WTC11 (cell line): ENCODE measurements at regions not wholly inside any gene's neighbourhood (a gene's known extent, or its start where the extent isn't known, plus 50 kb on each side); places are given as distances from the start of the nearest gene placed in this dataset.

Source experiments
- ATAC-seq: fragments of 200-7000 bp; cut with Tn5 transposase; 2 replicates; pipeline ENCODE4 v1.10.0; 2021; ENCODE audit warnings: mild to moderate bottlenecking, moderate library complexity
- CTCF ChIA-PET: fragments of 300-600 bp; sonication (Branson Sonifier 250); formaldehyde crosslinking; loops from one replicate; lab custom pipeline; 2021; ENCODE audit warnings: antibody characterized with exemption; lab: Charles Lee
- POLR2A ChIA-PET: fragments of 350-600 bp; sonication (Branson Sonifier 250); formaldehyde crosslinking; loops from one replicate; lab custom pipeline; 2021; ENCODE audit warnings: antibody characterized with exemption; lab: Charles Lee
- DNase-seq: peaks from one replicate; pipeline ENCODE4 v3.0.0; 2021; ENCODE audit warnings: low spot score
- H3K27ac Mint-ChIP-seq: 2 replicates; pipeline ENCODE4 v1.8.0; 2021; ENCODE audit warnings: mixed read lengths
- H3K27me3 Mint-ChIP-seq: 2 replicates; pipeline ENCODE4 v1.8.0; 2021; ENCODE audit warnings: low read depth, mild to moderate bottlenecking, moderate library complexity, mixed read lengths
- H3K36me3 Mint-ChIP-seq: 2 replicates; pipeline ENCODE4 v1.8.0; 2021; ENCODE audit warnings: mixed read lengths
- H3K4me1 Mint-ChIP-seq: 2 replicates; pipeline ENCODE4 v1.8.0; 2022; ENCODE audit warnings: mixed read lengths
- H3K4me3 Mint-ChIP-seq: 2 replicates; pipeline ENCODE4 v1.8.0; 2021; ENCODE audit warnings: mild to moderate bottlenecking, moderate library complexity, mixed read lengths
- H3K9me3 Mint-ChIP-seq: 2 replicates; pipeline ENCODE4 v1.8.0; 2021; ENCODE audit warnings: mixed read lengths
- ATF1 ChIP-seq: sonication (generic); formaldehyde crosslinking; IDR thresholded peaks from 2 replicates; pipeline ENCODE4 v1.8.1; 2023; ENCODE audit warnings: mild to moderate bottlenecking, moderate library complexity, missing genetic modification reagents
- CREM ChIP-seq: sonication (generic); formaldehyde crosslinking; IDR thresholded peaks from 2 replicates; pipeline ENCODE4 v1.8.1; 2022; ENCODE audit warnings: mild to moderate bottlenecking, missing genetic modification reagents, moderate library complexity
- EMX1 ChIP-seq: fragments of 250-450 bp; sonication (Bioruptor Pico); IDR thresholded peaks from 2 replicates; pipeline ENCODE4 v1.8.0; 2021; ENCODE audit warnings: mild to moderate bottlenecking
- FOXK1 ChIP-seq: sonication (generic); formaldehyde crosslinking; IDR thresholded peaks from 2 replicates; pipeline ENCODE4 v1.8.0; 2022; ENCODE audit warnings: mild to moderate bottlenecking, moderate library complexity, missing genetic modification reagents
- HMGA2 ChIP-seq: fragments of 250-450 bp; sonication (Bioruptor Pico); IDR thresholded peaks from 2 replicates; pipeline ENCODE4 v1.4.0; 2021; ENCODE audit warnings: mild to moderate bottlenecking, moderate library complexity
- JAZF1 ChIP-seq: fragments of 250-450 bp; sonication (Bioruptor Pico); IDR thresholded peaks from 2 replicates; pipeline ENCODE4 v1.9.0; 2021; ENCODE audit warnings: moderate library complexity, mild to moderate bottlenecking, inconsistent platforms
- JUN ChIP-seq: sonication (generic); formaldehyde crosslinking; IDR thresholded peaks from 2 replicates; pipeline ENCODE4 v1.8.0; 2023; ENCODE audit warnings: mild to moderate bottlenecking, missing genetic modification reagents
- NFATC4 ChIP-seq: fragments of 250-450 bp; sonication (Bioruptor Pico); IDR thresholded peaks from 2 replicates; pipeline ENCODE4 v1.9.0; 2021; ENCODE audit warnings: mild to moderate bottlenecking
- SMAD3 ChIP-seq: sonication (generic); formaldehyde crosslinking; IDR thresholded peaks from 2 replicates; pipeline ENCODE4 v1.8.0; 2022; ENCODE audit warnings: missing genetic modification reagents, mild to moderate bottlenecking, borderline replicate concordance
- ZNF138 ChIP-seq: sonication (generic); formaldehyde crosslinking; conservative IDR thresholded peaks from 2 replicates; pipeline ENCODE4 v1.8.1; 2022; ENCODE audit warnings: mild to moderate bottlenecking, moderate library complexity, missing genetic modification reagents
- ZNF219 ChIP-seq: sonication (generic); formaldehyde crosslinking; IDR thresholded peaks from 2 replicates; pipeline ENCODE4 v1.8.0; 2023; ENCODE audit warnings: missing genetic modification reagents, mild to moderate bottlenecking, borderline replicate concordance
- ZNF232 ChIP-seq: sonication (generic); formaldehyde crosslinking; IDR thresholded peaks from 2 replicates; pipeline ENCODE4 v1.8.0; 2022; ENCODE audit warnings: mild to moderate bottlenecking, missing genetic modification reagents
- TF ChIP-seq, protein P1 (sequence below): sonication (generic); formaldehyde crosslinking; IDR thresholded peaks from 2 replicates; pipeline ENCODE4 v1.8.0; 2022; ENCODE audit warnings: mild to moderate bottlenecking, missing genetic modification reagents
- TF ChIP-seq, protein P2 (sequence below): sonication (generic); formaldehyde crosslinking; IDR thresholded peaks from 2 replicates; pipeline ENCODE4 v1.8.1; 2023; ENCODE audit warnings: mild to moderate bottlenecking, missing genetic modification reagents, moderate library complexity
- TF ChIP-seq, protein P3 (sequence below): sonication (generic); formaldehyde crosslinking; conservative IDR thresholded peaks from 2 replicates; pipeline ENCODE4 v1.8.1; 2023; ENCODE audit warnings: mild to moderate bottlenecking, low read depth, missing genetic modification reagents, moderate library complexity
- TF ChIP-seq, protein P4 (sequence below): sonication (generic); formaldehyde crosslinking; IDR thresholded peaks from 2 replicates; pipeline ENCODE4 v1.8.0; 2023; ENCODE audit warnings: missing genetic modification reagents
- TF ChIP-seq, protein P5 (sequence below): sonication (generic); formaldehyde crosslinking; conservative IDR thresholded peaks from 2 replicates; pipeline ENCODE4 v1.8.1; 2022; ENCODE audit warnings: mild to moderate bottlenecking, missing genetic modification reagents
- TF ChIP-seq, protein P6 (sequence below): sonication (generic); formaldehyde crosslinking; IDR thresholded peaks from 2 replicates; pipeline ENCODE4 v1.8.0; 2023; ENCODE audit warnings: mild to moderate bottlenecking, missing genetic modification reagents
- TF ChIP-seq, protein P7 (sequence below): sonication (generic); formaldehyde crosslinking; IDR thresholded peaks from 2 replicates; pipeline ENCODE4 v1.8.0; 2022; ENCODE audit warnings: mild to moderate bottlenecking, missing genetic modification reagents
- TF ChIP-seq, protein P8 (sequence below): sonication (generic); formaldehyde crosslinking; IDR thresholded peaks from 2 replicates; pipeline ENCODE4 v1.8.0; 2022; ENCODE audit warnings: missing genetic modification reagents
- TF ChIP-seq, protein P9 (sequence below): sonication (generic); formaldehyde crosslinking; IDR thresholded peaks from 2 replicates; pipeline ENCODE4 v1.8.1; 2022; ENCODE audit warnings: mild to moderate bottlenecking, moderate library complexity, missing genetic modification reagents

DNA sequence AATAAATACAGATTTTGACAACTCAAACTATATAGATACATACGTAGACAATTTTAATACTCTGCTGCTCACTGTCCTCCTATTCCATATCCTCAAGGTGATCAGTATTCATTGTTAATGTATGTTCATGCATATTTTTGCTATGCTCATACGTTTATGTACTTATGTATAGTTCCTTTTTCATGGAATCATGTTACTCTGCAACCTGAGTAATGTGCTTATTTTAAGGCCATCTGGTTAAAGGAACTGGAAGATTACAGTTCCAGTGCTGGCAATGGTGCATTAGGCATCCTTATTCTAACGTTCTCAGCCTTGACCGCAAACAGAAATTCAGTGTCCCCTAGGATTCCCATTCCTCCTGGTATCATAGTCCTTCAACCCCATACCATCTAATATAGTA, 385.0 kb upstream of the TNP1 start:
- Mint-ChIP-seq H3K4me1 (no peaks in the 10 kb centered on the region), H3K27me3 (peaks cover 10% of the 10 kb centered on the region), H3K9me3 (no peaks in the 10 kb centered on the region), H3K36me3 (no peaks in the 10 kb centered on the region), H3K4me3 (no peak overlapping the region), H3K27ac (no peak overlapping the region)
- ChIA-PET POLR2A (no interaction called here), CTCF (no interaction called here)
- TF ChIP-seq CREM (no peak), HMGA2 (CRISPR knock-in tag) (no peak), SMAD3 (no peak), EMX1 (CRISPR knock-in tag) (no peak), ZNF219 (no peak), FOXK1 (CRISPR knock-in tag) (no peak), ZNF232 (CRISPR knock-in tag) (no peak)
- TF ChIP-seq, protein P1, sequence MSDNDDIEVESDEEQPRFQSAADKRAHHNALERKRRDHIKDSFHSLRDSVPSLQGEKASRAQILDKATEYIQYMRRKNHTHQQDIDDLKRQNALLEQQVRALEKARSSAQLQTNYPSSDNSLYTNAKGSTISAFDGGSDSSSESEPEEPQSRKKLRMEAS, result no peak
- TF ChIP-seq, protein P2, sequence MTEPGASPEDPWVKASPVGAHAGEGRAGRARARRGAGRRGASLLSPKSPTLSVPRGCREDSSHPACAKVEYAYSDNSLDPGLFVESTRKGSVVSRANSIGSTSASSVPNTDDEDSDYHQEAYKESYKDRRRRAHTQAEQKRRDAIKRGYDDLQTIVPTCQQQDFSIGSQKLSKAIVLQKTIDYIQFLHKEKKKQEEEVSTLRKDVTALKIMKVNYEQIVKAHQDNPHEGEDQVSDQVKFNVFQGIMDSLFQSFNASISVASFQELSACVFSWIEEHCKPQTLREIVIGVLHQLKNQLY (CRISPR knock-in tag), result no peak
- TF ChIP-seq, protein P3, sequence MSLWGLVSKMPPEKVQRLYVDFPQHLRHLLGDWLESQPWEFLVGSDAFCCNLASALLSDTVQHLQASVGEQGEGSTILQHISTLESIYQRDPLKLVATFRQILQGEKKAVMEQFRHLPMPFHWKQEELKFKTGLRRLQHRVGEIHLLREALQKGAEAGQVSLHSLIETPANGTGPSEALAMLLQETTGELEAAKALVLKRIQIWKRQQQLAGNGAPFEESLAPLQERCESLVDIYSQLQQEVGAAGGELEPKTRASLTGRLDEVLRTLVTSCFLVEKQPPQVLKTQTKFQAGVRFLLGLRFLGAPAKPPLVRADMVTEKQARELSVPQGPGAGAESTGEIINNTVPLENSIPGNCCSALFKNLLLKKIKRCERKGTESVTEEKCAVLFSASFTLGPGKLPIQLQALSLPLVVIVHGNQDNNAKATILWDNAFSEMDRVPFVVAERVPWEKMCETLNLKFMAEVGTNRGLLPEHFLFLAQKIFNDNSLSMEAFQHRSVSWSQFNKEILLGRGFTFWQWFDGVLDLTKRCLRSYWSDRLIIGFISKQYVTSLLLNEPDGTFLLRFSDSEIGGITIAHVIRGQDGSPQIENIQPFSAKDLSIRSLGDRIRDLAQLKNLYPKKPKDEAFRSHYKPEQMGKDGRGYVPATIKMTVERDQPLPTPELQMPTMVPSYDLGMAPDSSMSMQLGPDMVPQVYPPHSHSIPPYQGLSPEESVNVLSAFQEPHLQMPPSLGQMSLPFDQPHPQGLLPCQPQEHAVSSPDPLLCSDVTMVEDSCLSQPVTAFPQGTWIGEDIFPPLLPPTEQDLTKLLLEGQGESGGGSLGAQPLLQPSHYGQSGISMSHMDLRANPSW, result no peak
- TF ChIP-seq, protein P4, sequence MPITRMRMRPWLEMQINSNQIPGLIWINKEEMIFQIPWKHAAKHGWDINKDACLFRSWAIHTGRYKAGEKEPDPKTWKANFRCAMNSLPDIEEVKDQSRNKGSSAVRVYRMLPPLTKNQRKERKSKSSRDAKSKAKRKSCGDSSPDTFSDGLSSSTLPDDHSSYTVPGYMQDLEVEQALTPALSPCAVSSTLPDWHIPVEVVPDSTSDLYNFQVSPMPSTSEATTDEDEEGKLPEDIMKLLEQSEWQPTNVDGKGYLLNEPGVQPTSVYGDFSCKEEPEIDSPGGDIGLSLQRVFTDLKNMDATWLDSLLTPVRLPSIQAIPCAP, result no peak
- TF ChIP-seq, protein P5, sequence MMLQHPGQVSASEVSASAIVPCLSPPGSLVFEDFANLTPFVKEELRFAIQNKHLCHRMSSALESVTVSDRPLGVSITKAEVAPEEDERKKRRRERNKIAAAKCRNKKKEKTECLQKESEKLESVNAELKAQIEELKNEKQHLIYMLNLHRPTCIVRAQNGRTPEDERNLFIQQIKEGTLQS (CRISPR knock-in tag), result no peak
- ATAC-seq (no peak), DNase-seq (no peak)

DNA sequence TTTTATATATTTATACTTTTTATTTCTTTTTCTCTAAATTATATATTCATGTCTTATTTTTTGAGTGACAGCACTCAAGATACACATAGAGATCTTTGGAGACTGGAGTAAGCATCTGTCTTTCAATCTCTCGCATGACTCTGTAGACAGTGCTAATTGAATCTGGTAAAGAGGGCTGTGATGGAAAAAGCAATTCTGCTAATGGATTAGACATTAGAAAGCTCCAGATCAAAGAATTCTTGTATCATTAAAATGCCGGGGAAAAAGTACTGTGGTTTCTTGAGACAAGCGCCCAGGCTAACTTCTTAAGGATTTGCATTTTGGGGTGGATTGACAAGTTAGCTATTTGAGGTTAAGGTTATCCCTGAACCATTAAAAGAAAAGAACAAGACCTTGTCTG, 383.1 kb upstream of the TNP1 start:
- no peaks in the 10 kb centered on the region for H3K36me3 Mint-ChIP-seq
- DNase-seq (no peak), ATAC-seq (no peak)
- peaks cover 10% of the 10 kb centered on the region for H3K27me3 Mint-ChIP-seq
- ChIA-PET CTCF (no interaction called here), POLR2A (no interaction called here)
- H3K4me3 Mint-ChIP-seq, result no peak overlapping the region
- no peaks in the 10 kb centered on the region for H3K9me3 Mint-ChIP-seq
- no peak overlapping the region for H3K27ac Mint-ChIP-seq
- no peaks in the 10 kb centered on the region for H3K4me1 Mint-ChIP-seq
- TF ChIP-seq, protein P6, sequence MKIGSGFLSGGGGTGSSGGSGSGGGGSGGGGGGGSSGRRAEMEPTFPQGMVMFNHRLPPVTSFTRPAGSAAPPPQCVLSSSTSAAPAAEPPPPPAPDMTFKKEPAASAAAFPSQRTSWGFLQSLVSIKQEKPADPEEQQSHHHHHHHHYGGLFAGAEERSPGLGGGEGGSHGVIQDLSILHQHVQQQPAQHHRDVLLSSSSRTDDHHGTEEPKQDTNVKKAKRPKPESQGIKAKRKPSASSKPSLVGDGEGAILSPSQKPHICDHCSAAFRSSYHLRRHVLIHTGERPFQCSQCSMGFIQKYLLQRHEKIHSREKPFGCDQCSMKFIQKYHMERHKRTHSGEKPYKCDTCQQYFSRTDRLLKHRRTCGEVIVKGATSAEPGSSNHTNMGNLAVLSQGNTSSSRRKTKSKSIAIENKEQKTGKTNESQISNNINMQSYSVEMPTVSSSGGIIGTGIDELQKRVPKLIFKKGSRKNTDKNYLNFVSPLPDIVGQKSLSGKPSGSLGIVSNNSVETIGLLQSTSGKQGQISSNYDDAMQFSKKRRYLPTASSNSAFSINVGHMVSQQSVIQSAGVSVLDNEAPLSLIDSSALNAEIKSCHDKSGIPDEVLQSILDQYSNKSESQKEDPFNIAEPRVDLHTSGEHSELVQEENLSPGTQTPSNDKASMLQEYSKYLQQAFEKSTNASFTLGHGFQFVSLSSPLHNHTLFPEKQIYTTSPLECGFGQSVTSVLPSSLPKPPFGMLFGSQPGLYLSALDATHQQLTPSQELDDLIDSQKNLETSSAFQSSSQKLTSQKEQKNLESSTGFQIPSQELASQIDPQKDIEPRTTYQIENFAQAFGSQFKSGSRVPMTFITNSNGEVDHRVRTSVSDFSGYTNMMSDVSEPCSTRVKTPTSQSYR, result no peak
- TF ChIP-seq, protein P2 (CRISPR knock-in tag), result no peak
- TF ChIP-seq ZNF232 (CRISPR knock-in tag), result no peak
- TF ChIP-seq EMX1 (CRISPR knock-in tag), result no peak
- no peak for TF ChIP-seq JAZF1 (CRISPR knock-in tag)
- no peak for TF ChIP-seq NFATC4 (CRISPR knock-in tag)
- TF ChIP-seq, protein P7, sequence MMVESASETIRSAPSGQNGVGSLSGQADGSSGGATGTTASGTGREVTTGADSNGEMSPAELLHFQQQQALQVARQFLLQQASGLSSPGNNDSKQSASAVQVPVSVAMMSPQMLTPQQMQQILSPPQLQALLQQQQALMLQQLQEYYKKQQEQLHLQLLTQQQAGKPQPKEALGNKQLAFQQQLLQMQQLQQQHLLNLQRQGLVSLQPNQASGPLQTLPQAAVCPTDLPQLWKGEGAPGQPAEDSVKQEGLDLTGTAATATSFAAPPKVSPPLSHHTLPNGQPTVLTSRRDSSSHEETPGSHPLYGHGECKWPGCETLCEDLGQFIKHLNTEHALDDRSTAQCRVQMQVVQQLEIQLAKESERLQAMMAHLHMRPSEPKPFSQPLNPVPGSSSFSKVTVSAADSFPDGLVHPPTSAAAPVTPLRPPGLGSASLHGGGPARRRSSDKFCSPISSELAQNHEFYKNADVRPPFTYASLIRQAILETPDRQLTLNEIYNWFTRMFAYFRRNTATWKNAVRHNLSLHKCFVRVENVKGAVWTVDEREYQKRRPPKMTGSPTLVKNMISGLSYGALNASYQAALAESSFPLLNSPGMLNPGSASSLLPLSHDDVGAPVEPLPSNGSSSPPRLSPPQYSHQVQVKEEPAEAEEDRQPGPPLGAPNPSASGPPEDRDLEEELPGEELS (CRISPR knock-in tag), result no peak
- TF ChIP-seq, protein P8, sequence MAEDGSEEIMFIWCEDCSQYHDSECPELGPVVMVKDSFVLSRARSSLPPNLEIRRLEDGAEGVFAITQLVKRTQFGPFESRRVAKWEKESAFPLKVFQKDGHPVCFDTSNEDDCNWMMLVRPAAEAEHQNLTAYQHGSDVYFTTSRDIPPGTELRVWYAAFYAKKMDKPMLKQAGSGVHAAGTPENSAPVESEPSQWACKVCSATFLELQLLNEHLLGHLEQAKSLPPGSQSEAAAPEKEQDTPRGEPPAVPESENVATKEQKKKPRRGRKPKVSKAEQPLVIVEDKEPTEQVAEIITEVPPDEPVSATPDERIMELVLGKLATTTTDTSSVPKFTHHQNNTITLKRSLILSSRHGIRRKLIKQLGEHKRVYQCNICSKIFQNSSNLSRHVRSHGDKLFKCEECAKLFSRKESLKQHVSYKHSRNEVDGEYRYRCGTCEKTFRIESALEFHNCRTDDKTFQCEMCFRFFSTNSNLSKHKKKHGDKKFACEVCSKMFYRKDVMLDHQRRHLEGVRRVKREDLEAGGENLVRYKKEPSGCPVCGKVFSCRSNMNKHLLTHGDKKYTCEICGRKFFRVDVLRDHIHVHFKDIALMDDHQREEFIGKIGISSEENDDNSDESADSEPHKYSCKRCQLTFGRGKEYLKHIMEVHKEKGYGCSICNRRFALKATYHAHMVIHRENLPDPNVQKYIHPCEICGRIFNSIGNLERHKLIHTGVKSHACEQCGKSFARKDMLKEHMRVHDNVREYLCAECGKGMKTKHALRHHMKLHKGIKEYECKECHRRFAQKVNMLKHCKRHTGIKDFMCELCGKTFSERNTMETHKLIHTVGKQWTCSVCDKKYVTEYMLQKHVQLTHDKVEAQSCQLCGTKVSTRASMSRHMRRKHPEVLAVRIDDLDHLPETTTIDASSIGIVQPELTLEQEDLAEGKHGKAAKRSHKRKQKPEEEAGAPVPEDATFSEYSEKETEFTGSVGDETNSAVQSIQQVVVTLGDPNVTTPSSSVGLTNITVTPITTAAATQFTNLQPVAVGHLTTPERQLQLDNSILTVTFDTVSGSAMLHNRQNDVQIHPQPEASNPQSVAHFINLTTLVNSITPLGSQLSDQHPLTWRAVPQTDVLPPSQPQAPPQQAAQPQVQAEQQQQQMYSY (CRISPR knock-in tag), result no peak
- TF ChIP-seq ZNF138 (CRISPR knock-in tag), result no peak
- no peak for TF ChIP-seq JUN (CRISPR knock-in tag)
- TF ChIP-seq ATF1 (CRISPR knock-in tag), result no peak
- TF ChIP-seq, protein P9, sequence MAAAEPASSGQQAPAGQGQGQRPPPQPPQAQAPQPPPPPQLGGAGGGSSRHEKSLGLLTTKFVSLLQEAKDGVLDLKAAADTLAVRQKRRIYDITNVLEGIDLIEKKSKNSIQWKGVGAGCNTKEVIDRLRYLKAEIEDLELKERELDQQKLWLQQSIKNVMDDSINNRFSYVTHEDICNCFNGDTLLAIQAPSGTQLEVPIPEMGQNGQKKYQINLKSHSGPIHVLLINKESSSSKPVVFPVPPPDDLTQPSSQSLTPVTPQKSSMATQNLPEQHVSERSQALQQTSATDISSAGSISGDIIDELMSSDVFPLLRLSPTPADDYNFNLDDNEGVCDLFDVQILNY (CRISPR knock-in tag), result no peak
